ENCODE measurements at regions not wholly inside any gene's neighbourhood (a gene's known extent, or its start where the extent isn't known, plus 50 kb on each side); places are given as distances from the start of the nearest gene placed in this dataset.
"Not testable (repeated sequence)": the region's sequence is repeated elsewhere in the genome, so short reads cannot be mapped to it uniquely, and the experiment has no call there.

DNA sequence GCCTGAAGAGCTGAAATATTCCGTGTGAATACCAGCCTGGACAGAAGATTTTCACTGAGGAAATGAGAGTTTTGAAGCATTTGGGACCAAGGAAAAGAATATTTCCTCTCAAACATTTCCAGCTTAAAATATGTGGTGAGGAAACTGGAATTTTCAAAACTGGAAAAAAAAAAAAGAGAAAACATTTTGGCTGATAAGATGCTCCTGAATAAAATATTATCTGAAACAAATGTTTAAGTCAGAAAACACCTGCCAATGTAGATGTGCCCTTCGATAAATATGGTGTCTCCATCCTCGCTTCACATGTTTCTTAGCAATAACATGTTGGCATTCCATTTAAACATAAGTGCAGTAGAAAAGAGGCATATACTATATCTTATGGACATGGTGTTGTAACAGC is 567.0 kb downstream of the PRKD1 start:
- no peaks in the 10 kb centered on the region for H3K36me3 Mint-ChIP-seq (ENCODE audit: low read depth)
- H3K27ac Mint-ChIP-seq: no peak overlapping the region
- H3K27me3 Mint-ChIP-seq: no peaks in the 10 kb centered on the region
- no peak for ATAC-seq (replicated peaks)
- H3K9me3 Mint-ChIP-seq: peaks cover 18% of the 10 kb centered on the region
- no peak overlapping the region for H3K4me3 Mint-ChIP-seq
- H3K4me1 Mint-ChIP-seq: no peaks in the 10 kb centered on the region

DNA sequence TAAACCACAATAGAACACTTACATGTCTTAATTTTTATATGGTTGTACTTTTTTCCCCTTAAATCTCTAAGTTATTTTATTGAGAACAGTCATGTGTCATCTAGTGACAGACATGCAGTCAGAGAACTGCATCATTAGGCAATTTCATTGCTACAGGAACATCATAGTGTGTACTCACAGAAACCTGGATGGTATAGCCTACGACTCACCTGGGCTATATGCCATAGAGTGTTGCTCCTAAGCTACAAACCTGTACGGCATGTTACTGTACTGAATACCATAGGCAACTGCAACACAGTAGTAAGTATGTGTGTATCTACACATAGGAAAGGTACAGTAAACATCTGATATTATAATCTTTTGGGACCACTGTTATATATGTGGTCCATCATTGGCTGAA is 557.6 kb downstream of the PRKD1 start:
- H3K4me1 Mint-ChIP-seq: no peaks in the 10 kb centered on the region
- H3K27me3 Mint-ChIP-seq: no peaks in the 10 kb centered on the region
- no peak overlapping the region for H3K27ac Mint-ChIP-seq
- no peak overlapping the region for H3K4me3 Mint-ChIP-seq
- H3K36me3 Mint-ChIP-seq (ENCODE audit: low read depth): no peaks in the 10 kb centered on the region
- no peak for ATAC-seq (replicated peaks)
- H3K9me3 Mint-ChIP-seq: peaks cover 6% of the 10 kb centered on the region

DNA sequence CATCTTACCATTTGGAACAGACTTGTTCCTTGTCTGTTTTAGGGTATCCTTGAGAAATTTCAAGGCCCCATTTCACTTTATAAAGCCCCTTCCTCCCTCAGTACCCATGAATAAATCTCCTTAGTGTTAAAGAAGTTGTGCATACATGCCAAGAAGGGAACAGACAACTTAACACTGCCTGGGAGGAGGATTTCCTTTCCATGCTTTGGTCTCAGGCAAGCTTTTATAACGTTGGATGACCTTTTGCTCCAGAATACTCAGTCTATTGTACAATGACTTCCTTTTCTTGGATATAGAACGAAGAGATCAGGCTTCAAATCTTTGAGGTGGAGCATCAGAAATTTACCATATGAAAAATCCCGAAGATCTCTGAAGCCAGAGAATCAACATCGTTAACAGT is 551.4 kb downstream of the PRKD1 start:
- no peak for ATAC-seq (replicated peaks)
- Mint-ChIP-seq H3K4me1 (no peaks in the 10 kb centered on the region), H3K4me3 (no peak overlapping the region), H3K27ac (no peak overlapping the region), H3K9me3 (peaks cover 17% of the 10 kb centered on the region), H3K36me3 (ENCODE audit: low read depth) (no peaks in the 10 kb centered on the region), H3K27me3 (no peaks in the 10 kb centered on the region)

DNA sequence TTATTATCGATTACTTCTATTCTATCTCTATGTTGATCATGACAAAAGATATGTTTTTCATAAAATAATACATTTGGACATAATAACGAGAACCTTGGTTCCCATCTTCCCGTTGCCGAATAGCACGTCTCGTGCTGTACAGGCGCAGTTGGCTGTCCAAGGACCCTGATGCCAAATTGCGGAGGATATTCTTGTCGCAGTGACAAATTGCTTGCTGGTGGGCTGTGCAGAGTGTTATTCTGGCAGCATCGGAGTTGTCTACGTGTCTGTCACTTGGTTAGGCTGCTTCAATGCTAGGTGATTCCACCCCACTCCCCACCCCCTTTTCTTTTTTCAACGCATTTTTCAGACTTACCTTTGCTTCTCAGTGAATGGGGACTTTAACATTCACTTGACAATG is 546.8 kb downstream of the PRKD1 start:
- Mint-ChIP-seq H3K4me3 (no peak overlapping the region), H3K4me1 (no peaks in the 10 kb centered on the region), H3K27ac (no peak overlapping the region), H3K9me3 (peaks cover 11% of the 10 kb centered on the region), H3K27me3 (no peaks in the 10 kb centered on the region), H3K36me3 (ENCODE audit: low read depth) (no peaks in the 10 kb centered on the region)
- ATAC-seq (replicated peaks): no peak

DNA sequence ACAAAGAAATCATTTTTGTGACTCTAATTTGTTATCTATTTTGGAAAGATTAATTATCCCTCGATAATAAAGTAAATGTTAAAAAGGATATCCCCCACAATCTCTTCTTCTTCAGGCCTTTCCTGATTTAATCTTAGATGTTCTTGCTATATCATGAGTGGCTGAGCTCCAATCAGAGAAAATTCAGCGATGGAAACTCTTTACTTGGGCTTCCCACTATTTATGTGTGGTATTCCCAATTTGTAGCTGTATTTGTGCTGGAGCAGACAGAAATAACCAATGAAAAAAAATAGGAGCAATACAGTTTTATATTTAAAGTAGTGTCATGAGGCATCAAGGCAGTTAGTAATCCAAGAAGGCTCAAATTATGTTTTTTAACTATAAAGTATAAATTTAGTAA is 539.1 kb downstream of the PRKD1 start:
- Mint-ChIP-seq H3K36me3 (ENCODE audit: low read depth) (no peaks in the 10 kb centered on the region), H3K9me3 (peaks cover 9% of the 10 kb centered on the region), H3K27me3 (no peaks in the 10 kb centered on the region), H3K4me1 (no peaks in the 10 kb centered on the region), H3K27ac (no peak overlapping the region), H3K4me3 (no peak overlapping the region)
- no peak for ATAC-seq (replicated peaks)

DNA sequence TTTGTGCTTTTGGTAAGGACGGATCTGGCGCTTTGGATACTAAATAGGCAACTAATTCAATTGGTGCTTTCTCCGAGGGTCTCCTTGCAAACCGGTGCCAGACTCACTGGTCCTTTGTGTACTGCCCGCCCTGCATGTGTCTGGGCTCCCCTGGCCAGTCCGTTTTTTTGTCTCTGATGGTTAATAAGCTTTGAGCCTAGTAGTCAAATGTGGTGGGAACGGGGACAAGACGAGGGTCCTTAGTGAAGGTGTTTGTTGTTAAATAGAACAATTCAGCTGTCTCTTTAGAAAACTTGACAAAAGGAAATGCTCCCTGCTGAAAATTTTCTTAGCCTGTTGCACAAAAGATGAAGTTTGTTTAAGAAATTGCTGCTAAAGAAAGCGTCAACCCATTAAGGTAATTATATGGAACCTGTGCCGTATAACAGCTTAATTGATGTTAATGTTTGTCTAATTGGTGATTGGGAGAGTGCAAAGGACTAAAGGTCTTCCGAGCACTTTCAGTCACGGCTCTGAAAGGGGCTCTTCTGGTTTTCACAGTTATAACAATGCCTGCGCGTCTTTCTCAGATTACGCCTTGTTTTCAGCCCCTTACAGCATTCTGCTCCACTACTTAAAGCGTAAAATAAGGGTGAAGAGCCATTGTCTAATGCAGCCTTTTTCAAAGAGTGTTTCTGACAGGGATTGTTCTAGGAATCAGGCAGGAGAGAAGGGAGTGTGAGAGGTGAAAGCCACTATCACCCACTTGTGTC is 537.4 kb downstream of the PRKD1 start:
- no peak for ATAC-seq (replicated peaks)
- peaks cover 9% of the 10 kb centered on the region for H3K9me3 Mint-ChIP-seq
- H3K27ac Mint-ChIP-seq: no peak overlapping the region
- no peaks in the 10 kb centered on the region for H3K27me3 Mint-ChIP-seq
- H3K4me3 Mint-ChIP-seq: no peak overlapping the region
- no peaks in the 10 kb centered on the region for H3K4me1 Mint-ChIP-seq
- no peaks in the 10 kb centered on the region for H3K36me3 Mint-ChIP-seq (ENCODE audit: low read depth)

DNA sequence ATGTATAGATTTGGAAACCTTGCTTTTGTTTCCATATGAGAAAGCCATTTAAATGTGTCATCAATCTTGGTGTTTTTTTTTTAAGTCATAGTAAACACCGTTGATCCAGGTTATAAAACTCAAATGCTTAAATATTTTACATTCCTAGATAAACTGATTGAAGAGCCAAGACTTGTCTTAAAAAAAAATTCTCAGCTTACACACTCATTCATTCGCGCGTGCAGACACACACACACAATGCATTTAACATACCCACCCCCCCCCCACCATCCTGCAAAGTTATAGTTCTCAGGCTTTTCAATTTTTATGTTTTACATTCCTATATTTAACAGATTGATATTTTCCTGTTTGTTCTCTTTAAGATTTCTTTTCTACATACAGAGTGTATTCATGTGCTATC is 536.4 kb downstream of the PRKD1 start:
- no peak for ATAC-seq (replicated peaks)
- Mint-ChIP-seq H3K9me3 (peaks cover 9% of the 10 kb centered on the region), H3K36me3 (ENCODE audit: low read depth) (no peaks in the 10 kb centered on the region), H3K4me1 (no peaks in the 10 kb centered on the region), H3K4me3 (no peak overlapping the region), H3K27me3 (no peaks in the 10 kb centered on the region), H3K27ac (no peak overlapping the region)

DNA sequence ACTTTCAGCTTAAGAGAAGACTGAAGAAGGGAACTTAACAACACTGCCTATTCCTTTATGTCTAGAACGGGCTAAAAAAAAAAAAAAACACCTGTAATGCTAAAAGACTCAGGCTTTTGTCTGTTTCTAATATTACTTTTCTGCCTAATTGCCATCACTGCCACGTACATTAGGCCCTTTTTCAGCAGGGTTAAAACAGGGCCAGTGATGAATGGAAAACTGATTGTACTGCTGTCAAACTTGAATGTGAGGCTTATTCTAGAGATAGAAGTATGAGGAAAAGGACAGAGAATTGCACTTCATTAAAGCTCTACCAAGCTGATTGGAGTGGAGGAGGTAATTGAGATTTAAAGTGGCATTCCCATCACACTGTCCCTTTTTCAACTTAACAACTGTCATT is 535.8 kb downstream of the PRKD1 start:
- H3K36me3 Mint-ChIP-seq (ENCODE audit: low read depth): no peaks in the 10 kb centered on the region
- H3K27me3 Mint-ChIP-seq: no peaks in the 10 kb centered on the region
- no peak overlapping the region for H3K4me3 Mint-ChIP-seq
- no peak overlapping the region for H3K27ac Mint-ChIP-seq
- no peaks in the 10 kb centered on the region for H3K4me1 Mint-ChIP-seq
- ATAC-seq (replicated peaks): no peak
- peaks cover 9% of the 10 kb centered on the region for H3K9me3 Mint-ChIP-seq

DNA sequence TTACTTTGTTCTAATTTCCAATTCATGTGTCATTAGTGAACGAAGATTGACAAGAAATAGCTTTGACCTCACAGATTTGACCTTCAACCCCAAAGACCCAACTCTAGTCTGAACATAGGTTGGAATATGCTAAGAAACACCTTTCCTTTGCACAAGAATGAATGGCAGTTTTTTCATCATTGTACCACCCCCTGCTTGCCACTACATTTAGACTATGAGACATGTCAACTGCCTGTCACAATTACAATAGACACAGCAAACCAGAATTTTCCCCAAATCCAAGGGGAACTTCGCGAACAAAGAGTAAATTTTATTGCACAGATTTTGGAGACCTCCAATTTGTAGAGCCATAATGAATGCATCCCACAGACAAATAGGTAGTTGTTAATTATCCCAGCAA is 535.4 kb downstream of the PRKD1 start:
- no peaks in the 10 kb centered on the region for H3K36me3 Mint-ChIP-seq (ENCODE audit: low read depth)
- H3K4me1 Mint-ChIP-seq: no peaks in the 10 kb centered on the region
- ATAC-seq (replicated peaks): no peak
- no peak overlapping the region for H3K27ac Mint-ChIP-seq
- no peaks in the 10 kb centered on the region for H3K27me3 Mint-ChIP-seq
- H3K4me3 Mint-ChIP-seq: no peak overlapping the region
- H3K9me3 Mint-ChIP-seq: peaks cover 9% of the 10 kb centered on the region

DNA sequence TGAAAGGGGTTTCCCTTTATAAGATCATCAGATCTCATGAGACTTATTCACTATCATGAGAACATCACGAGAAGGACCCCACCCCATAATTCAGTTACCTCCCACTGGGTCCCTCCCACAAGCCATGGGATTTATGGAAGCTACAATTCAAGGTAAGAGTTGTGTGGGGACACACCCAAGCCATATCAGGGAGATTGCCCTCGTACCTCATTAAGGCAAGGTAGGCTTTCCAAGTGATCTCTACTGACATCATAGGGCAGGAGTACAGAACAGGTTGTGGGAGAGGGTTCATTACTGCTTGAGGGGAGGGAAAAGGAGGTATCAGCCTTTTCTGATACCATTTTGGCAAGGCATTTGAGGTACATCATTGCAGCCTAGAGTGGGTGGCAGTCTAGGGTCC is 524.6 kb downstream of the PRKD1 start:
- Mint-ChIP-seq H3K4me1 (no peaks in the 10 kb centered on the region), H3K9me3 (peaks cover 14% of the 10 kb centered on the region), H3K27ac (no peak overlapping the region), H3K36me3 (ENCODE audit: low read depth) (no peaks in the 10 kb centered on the region), H3K27me3 (no peaks in the 10 kb centered on the region), H3K4me3 (no peak overlapping the region)
- no peak for ATAC-seq (replicated peaks)

DNA sequence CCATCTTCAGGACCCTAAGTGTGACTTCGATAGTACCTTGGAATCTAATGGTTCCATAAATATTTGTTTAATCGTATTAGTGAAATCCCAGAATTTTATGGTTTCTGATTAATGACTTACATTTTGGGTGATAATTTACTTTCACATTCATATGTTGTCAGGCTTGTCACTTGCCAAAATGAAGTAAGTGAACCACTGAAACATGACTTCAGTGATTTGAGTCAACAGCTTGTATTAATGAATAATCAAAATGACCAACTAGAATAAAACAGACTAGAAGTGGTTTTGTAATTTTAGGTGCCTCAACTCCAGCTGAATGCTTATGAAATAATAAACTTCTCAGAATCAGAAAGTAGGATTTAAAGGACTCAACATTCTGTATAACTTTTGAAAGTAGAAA is 517.1 kb downstream of the PRKD1 start:
- H3K27me3 Mint-ChIP-seq: no peaks in the 10 kb centered on the region
- peaks cover 11% of the 10 kb centered on the region for H3K9me3 Mint-ChIP-seq
- H3K4me3 Mint-ChIP-seq: no peak overlapping the region
- ATAC-seq (replicated peaks): no peak
- no peak overlapping the region for H3K27ac Mint-ChIP-seq
- H3K36me3 Mint-ChIP-seq (ENCODE audit: low read depth): no peaks in the 10 kb centered on the region
- H3K4me1 Mint-ChIP-seq: no peaks in the 10 kb centered on the region

DNA sequence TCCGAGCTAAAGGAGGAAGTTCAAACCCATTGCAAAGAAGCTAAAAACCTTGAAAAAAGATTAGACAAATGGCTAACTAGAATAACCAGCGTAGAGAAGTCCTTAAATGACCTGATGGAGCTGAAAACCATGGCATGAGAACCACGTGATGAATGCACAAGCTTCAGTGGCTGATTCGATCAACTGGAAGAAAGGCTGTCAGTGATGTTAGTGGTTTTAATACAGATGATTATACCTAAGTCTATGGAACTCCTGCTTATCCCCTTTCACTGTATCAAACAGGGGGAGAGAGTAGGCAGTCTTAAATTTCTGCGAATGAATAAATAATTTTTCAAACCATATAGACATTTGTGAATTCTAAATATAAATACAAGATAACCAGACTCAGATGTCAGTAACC is 512.7 kb downstream of the PRKD1 start:
- not testable (repeated sequence) for ATAC-seq (replicated peaks); H3K9me3 Mint-ChIP-seq; H3K4me3 Mint-ChIP-seq; H3K27me3 Mint-ChIP-seq; H3K27ac Mint-ChIP-seq; H3K36me3 Mint-ChIP-seq (ENCODE audit: low read depth); H3K4me1 Mint-ChIP-seq

DNA sequence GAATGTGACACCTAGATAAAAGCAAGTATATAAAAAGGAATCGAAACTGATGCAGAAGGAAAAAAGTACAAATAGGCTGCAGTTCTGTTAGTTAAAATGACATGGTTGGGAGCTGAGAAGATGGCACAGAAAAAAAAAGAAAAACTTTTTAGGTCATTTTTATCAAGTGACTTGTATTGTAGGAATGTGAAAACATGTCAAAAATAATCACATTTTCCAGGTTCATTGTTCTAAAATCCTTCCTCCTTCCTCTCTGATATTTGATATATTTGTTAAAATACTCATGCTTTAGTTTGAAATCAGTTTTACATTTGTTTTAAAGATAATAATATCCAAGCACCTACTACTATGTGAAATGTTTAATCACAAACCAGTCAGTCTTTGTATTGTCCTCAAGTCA is 507.9 kb downstream of the PRKD1 start:
- Mint-ChIP-seq H3K4me3 (no peak overlapping the region), H3K4me1 (no peaks in the 10 kb centered on the region), H3K27me3 (no peaks in the 10 kb centered on the region), H3K27ac (no peak overlapping the region), H3K36me3 (ENCODE audit: low read depth) (no peaks in the 10 kb centered on the region), H3K9me3 (peaks cover 9% of the 10 kb centered on the region)
- ATAC-seq (replicated peaks): no peak

DNA sequence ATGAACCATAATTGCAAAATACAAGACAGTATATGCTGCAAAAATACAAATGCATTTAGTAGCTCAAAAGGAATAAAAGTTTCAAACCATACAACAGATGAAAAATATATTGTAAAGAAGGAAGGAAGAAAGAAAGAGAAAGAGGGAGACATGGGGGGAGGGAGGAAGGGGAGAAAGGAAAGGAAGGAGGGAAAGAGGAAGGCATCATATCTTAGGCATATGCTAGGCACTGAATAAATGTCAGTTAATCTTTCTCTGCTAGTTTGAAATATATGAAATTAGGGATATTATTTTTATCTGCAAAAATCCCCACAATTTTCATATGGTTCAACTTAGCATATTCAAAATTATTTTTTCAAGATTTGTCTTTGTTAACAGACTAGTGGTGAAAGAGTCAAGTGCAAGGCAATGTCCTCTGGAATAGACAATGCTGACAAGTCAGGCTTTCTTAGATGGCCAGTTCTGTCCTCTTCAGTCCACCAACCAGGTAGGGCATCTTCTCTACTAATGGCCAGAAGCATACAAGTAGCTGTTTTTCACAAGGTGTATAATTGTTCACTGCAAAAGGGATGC is 506.4 kb downstream of the PRKD1 start:
- H3K4me3 Mint-ChIP-seq: no peak overlapping the region
- H3K27ac Mint-ChIP-seq: no peak overlapping the region
- peaks cover 9% of the 10 kb centered on the region for H3K9me3 Mint-ChIP-seq
- no peaks in the 10 kb centered on the region for H3K27me3 Mint-ChIP-seq
- no peak for ATAC-seq (replicated peaks)
- no peaks in the 10 kb centered on the region for H3K36me3 Mint-ChIP-seq (ENCODE audit: low read depth)
- no peaks in the 10 kb centered on the region for H3K4me1 Mint-ChIP-seq

DNA sequence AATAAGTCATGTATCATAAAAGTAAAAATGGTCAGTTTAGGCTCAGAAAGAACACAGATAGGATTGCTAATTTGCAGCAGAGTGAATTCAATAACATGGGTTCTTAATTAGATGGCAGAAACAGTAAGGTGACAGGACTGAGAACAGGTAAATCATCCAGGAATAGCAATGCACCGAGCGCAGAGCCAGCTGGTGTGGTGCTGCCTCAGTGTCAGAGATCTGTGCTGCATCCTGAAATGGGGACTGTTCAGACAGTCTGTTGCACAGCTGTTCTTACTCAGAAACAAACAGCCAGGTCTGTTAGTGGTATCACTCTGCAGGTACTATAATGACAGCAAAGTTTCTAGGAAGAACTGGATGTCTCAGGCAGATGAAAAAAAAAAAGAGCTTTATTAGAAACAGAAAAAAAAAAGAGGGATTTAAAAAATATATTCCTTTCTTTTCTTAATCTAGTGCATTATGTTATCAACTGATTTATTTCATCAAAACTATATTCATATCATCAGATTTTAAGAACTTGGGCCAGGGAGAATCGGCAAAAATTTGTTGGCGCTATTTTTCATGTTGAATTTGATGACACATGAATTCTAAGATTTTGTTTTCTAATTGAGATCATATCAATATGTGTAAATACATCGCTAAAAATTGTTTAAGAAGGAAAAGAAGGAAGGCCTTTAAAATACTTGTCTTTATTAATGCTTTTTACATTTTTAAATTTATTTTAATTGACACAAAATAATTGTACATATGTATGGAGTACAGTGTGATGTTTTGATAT is 501.8 kb downstream of the PRKD1 start:
- no peak overlapping the region for H3K27ac Mint-ChIP-seq
- ATAC-seq (replicated peaks): no peak
- H3K9me3 Mint-ChIP-seq: peaks cover 14% of the 10 kb centered on the region
- H3K4me3 Mint-ChIP-seq: no peak overlapping the region
- H3K27me3 Mint-ChIP-seq: no peaks in the 10 kb centered on the region
- no peaks in the 10 kb centered on the region for H3K36me3 Mint-ChIP-seq (ENCODE audit: low read depth)
- H3K4me1 Mint-ChIP-seq: no peaks in the 10 kb centered on the region
